ENCODE measurements at regions not wholly inside any gene's neighbourhood (a gene's known extent, or its start where the extent isn't known, plus 50 kb on each side); places are given as distances from the start of the nearest gene placed in this dataset.

DNA sequence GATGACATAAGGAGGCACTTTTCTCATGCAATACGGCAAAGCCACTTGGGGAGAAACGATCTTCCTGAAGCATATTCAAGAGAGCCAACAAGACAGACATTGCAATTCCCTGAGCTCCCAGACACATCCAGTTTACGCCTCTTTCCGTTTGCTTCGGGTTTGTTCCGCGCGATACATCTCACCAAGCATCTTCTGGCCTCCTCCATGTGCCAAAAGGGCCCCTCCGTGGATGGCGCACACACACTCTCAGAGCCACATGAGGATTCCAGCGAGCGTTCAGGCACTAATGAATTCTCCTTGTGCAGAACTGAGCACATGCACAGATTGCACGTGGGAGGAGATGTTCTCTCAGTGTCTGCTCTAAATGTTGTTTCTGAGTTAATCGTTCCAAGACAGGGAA is 146.7 kb upstream of the SHISA6 start:
- TF ChIP-seq, protein P1, sequence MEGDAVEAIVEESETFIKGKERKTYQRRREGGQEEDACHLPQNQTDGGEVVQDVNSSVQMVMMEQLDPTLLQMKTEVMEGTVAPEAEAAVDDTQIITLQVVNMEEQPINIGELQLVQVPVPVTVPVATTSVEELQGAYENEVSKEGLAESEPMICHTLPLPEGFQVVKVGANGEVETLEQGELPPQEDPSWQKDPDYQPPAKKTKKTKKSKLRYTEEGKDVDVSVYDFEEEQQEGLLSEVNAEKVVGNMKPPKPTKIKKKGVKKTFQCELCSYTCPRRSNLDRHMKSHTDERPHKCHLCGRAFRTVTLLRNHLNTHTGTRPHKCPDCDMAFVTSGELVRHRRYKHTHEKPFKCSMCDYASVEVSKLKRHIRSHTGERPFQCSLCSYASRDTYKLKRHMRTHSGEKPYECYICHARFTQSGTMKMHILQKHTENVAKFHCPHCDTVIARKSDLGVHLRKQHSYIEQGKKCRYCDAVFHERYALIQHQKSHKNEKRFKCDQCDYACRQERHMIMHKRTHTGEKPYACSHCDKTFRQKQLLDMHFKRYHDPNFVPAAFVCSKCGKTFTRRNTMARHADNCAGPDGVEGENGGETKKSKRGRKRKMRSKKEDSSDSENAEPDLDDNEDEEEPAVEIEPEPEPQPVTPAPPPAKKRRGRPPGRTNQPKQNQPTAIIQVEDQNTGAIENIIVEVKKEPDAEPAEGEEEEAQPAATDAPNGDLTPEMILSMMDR (IDR thresholded peaks at IDR 0.05; ENCODE audit: low read depth, low read length, missing input control): no peak
- TF ChIP-seq YY1 (IDR thresholded peaks at IDR 0.05) (no peak), EGR1 (IDR thresholded peaks at IDR 0.05; ENCODE audit: low read depth in 2 of 2) (no peak), TAF1 (conservative IDR thresholded peaks at IDR 0.05) (no peak), NR2F2 (IDR thresholded peaks at IDR 0.05) (no peak), GABPA (IDR thresholded peaks at IDR 0.05 in 1 of 2, conservative IDR thresholded peaks at IDR 0.05 in 1 of 2) (no peak), JUND (IDR thresholded peaks at IDR 0.05) (no peak), RAD21 (IDR thresholded peaks at IDR 0.05) (no peak), HNF4G (IDR thresholded peaks at IDR 0.05) (no peak)
- TF ChIP-seq, protein P2, sequence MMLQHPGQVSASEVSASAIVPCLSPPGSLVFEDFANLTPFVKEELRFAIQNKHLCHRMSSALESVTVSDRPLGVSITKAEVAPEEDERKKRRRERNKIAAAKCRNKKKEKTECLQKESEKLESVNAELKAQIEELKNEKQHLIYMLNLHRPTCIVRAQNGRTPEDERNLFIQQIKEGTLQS (IDR thresholded peaks at IDR 0.05): no peak
- TF ChIP-seq, protein P3, sequence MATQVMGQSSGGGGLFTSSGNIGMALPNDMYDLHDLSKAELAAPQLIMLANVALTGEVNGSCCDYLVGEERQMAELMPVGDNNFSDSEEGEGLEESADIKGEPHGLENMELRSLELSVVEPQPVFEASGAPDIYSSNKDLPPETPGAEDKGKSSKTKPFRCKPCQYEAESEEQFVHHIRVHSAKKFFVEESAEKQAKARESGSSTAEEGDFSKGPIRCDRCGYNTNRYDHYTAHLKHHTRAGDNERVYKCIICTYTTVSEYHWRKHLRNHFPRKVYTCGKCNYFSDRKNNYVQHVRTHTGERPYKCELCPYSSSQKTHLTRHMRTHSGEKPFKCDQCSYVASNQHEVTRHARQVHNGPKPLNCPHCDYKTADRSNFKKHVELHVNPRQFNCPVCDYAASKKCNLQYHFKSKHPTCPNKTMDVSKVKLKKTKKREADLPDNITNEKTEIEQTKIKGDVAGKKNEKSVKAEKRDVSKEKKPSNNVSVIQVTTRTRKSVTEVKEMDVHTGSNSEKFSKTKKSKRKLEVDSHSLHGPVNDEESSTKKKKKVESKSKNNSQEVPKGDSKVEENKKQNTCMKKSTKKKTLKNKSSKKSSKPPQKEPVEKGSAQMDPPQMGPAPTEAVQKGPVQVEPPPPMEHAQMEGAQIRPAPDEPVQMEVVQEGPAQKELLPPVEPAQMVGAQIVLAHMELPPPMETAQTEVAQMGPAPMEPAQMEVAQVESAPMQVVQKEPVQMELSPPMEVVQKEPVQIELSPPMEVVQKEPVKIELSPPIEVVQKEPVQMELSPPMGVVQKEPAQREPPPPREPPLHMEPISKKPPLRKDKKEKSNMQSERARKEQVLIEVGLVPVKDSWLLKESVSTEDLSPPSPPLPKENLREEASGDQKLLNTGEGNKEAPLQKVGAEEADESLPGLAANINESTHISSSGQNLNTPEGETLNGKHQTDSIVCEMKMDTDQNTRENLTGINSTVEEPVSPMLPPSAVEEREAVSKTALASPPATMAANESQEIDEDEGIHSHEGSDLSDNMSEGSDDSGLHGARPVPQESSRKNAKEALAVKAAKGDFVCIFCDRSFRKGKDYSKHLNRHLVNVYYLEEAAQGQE (IDR thresholded peaks at IDR 0.05): no peak
- TF ChIP-seq, protein P4, sequence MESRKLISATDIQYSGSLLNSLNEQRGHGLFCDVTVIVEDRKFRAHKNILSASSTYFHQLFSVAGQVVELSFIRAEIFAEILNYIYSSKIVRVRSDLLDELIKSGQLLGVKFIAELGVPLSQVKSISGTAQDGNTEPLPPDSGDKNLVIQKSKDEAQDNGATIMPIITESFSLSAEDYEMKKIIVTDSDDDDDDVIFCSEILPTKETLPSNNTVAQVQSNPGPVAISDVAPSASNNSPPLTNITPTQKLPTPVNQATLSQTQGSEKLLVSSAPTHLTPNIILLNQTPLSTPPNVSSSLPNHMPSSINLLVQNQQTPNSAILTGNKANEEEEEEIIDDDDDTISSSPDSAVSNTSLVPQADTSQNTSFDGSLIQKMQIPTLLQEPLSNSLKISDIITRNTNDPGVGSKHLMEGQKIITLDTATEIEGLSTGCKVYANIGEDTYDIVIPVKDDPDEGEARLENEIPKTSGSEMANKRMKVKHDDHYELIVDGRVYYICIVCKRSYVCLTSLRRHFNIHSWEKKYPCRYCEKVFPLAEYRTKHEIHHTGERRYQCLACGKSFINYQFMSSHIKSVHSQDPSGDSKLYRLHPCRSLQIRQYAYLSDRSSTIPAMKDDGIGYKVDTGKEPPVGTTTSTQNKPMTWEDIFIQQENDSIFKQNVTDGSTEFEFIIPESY (IDR thresholded peaks at IDR 0.05): no peak
- TF ChIP-seq, protein P5, sequence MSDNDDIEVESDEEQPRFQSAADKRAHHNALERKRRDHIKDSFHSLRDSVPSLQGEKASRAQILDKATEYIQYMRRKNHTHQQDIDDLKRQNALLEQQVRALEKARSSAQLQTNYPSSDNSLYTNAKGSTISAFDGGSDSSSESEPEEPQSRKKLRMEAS (IDR thresholded peaks at IDR 0.05): no peak
